MCF 10A (cell line): ENCODE measurements at regions not wholly inside any gene's neighbourhood (a gene's known extent, or its start where the extent isn't known, plus 50 kb on each side); places are given as distances from the start of the nearest gene placed in this dataset.

ENCODE experiments used
- BruUV-seq: library from RNA; stranded (reverse); fragments of 400-500 nt; replicated peaks from 2 replicates; lab custom pipeline; 2021; lab: Mats Ljungman, UMichigan
- CTCF ChIA-PET: fragments of 300-600 bp; sonication (Branson Sonifier 250); formaldehyde crosslinking; extraction: SDS; loops from one replicate; lab custom pipeline; 2021; ENCODE audit warnings: antibody characterized with exemption, inconsistent platforms; lab: Yijun Ruan, JAX
- POLR2A ChIA-PET: fragments of 300-600, 350-650 bp; sonication (Branson Sonifier 250); formaldehyde crosslinking; extraction: SDS; loops from one replicate; lab custom pipeline; 2020; ENCODE audit warnings: antibody characterized with exemption, inconsistent platforms; lab: Yijun Ruan, JAX
- DNase-seq: peaks from one replicate; pipeline ENCODE4 v3.0.0-alpha.2; 2018; ENCODE audit not compliant: unreplicated experiment
- H3K27ac Mint-ChIP-seq: one replicate; pipeline ENCODE4 v1.8.0; 2022; ENCODE audit warnings: mild to moderate bottlenecking, low read depth, mixed read lengths; ENCODE audit not compliant: unreplicated experiment
- H3K27me3 Mint-ChIP-seq: one replicate; pipeline ENCODE4 v1.8.0; 2022; ENCODE audit warnings: mixed read lengths; ENCODE audit not compliant: insufficient read depth, unreplicated experiment
- H3K36me3 Mint-ChIP-seq: one replicate; pipeline ENCODE4 v1.8.0; 2022; ENCODE audit warnings: mild to moderate bottlenecking, moderate library complexity, mixed read lengths; ENCODE audit not compliant: insufficient read depth, unreplicated experiment
- H3K4me1 Mint-ChIP-seq: one replicate; pipeline ENCODE4 v1.8.0; 2022; ENCODE audit warnings: mixed read lengths; ENCODE audit not compliant: insufficient read depth, unreplicated experiment
- H3K4me3 Mint-ChIP-seq: one replicate; pipeline ENCODE4 v1.8.0; 2022; ENCODE audit warnings: mild to moderate bottlenecking, moderate library complexity, mixed read lengths; ENCODE audit not compliant: unreplicated experiment
- H3K9me3 Mint-ChIP-seq: one replicate; pipeline ENCODE4 v1.8.0; 2022; ENCODE audit warnings: mixed read lengths; ENCODE audit not compliant: unreplicated experiment
- intact Hi-C: fragments of 100-400 bp; cut with micrococcal nuclease; formaldehyde crosslinking; loops from 2 replicates; pipeline ENCODE4 v1.14.1; 2022
- TF ChIP-seq, protein P1 (sequence below): fragments of 200-600 bp; IDR thresholded peaks from one replicate; pipeline ENCODE4 v1.8.0; 2022; ENCODE audit warnings: antibody characterized with exemption, mild to moderate bottlenecking; ENCODE audit not compliant: unreplicated experiment

GRCh38 chr15:39491886-39492490 is 88.9 kb upstream of the THBS1 start:
- TF ChIP-seq, protein P1, sequence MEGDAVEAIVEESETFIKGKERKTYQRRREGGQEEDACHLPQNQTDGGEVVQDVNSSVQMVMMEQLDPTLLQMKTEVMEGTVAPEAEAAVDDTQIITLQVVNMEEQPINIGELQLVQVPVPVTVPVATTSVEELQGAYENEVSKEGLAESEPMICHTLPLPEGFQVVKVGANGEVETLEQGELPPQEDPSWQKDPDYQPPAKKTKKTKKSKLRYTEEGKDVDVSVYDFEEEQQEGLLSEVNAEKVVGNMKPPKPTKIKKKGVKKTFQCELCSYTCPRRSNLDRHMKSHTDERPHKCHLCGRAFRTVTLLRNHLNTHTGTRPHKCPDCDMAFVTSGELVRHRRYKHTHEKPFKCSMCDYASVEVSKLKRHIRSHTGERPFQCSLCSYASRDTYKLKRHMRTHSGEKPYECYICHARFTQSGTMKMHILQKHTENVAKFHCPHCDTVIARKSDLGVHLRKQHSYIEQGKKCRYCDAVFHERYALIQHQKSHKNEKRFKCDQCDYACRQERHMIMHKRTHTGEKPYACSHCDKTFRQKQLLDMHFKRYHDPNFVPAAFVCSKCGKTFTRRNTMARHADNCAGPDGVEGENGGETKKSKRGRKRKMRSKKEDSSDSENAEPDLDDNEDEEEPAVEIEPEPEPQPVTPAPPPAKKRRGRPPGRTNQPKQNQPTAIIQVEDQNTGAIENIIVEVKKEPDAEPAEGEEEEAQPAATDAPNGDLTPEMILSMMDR: no peak
- ChIA-PET POLR2A (no interaction called here), CTCF (no interaction called here)
- BruUV-seq: no TSS peak
- Mint-ChIP-seq H3K4me3 (no peak overlapping the region), H3K9me3 (no peaks in the 10 kb centered on the region), H3K4me1 (peaks cover 13% of the 10 kb centered on the region), H3K27ac (no peak overlapping the region), H3K36me3 (no peaks in the 10 kb centered on the region), H3K27me3 (no peaks in the 10 kb centered on the region)
- DNase-seq: no peak
- intact Hi-C loops: no loop called here

- ChIA-PET POLR2A (interaction anchor here (2.2 kb wide), 1 partner anchor 17 kb away, joined by 5 read pairs; no protein-coding TSS in a partner anchor), CTCF (interaction anchor here (0.6 to 1.4 kb wide), 3 partner anchors 11 to 794 kb away, joined by 3 read pairs; no protein-coding TSS in a partner anchor)
- TF ChIP-seq, protein P1: no peak
- Mint-ChIP-seq H3K36me3 (no peaks in the 10 kb centered on the region), H3K4me3 (no peak overlapping the region), H3K27ac (no peak overlapping the region), H3K4me1 (peaks cover 18% of the 10 kb centered on the region), H3K27me3 (no peaks in the 10 kb centered on the region), H3K9me3 (no peaks in the 10 kb centered on the region)
- intact Hi-C loops: no loop called here
- BruUV-seq: no TSS peak
- DNase-seq: no peak
Observed at GRCh38 chr15:39493424-39494067, 87.3 kb upstream of the THBS1 start.

- Mint-ChIP-seq H3K27ac (no peak overlapping the region), H3K4me1 (peaks cover 18% of the 10 kb centered on the region), H3K27me3 (no peaks in the 10 kb centered on the region), H3K36me3 (no peaks in the 10 kb centered on the region), H3K9me3 (no peaks in the 10 kb centered on the region), H3K4me3 (no peak overlapping the region)
- TF ChIP-seq, protein P1: no peak
- DNase-seq: no peak
- POLR2A ChIA-PET: interaction anchor here (0.7 to 2.2 kb wide), 2 partner anchors 18 to 1132 kb away, joined by 3 to 5 read pairs; no protein-coding TSS in a partner anchor
- CTCF ChIA-PET: interaction anchor here (0.6 to 1.4 kb wide), 3 partner anchors 10 to 795 kb away, joined by 3 read pairs; no protein-coding TSS in a partner anchor
- intact Hi-C loops: no loop called here
- no TSS peak for BruUV-seq
Observed at GRCh38 chr15:39494462-39494861, 86.4 kb upstream of the THBS1 start.
